ENCODE measurements at regions not wholly inside any gene's neighbourhood (a gene's known extent, or its start where the extent isn't known, plus 50 kb on each side); places are given as distances from the start of the nearest gene placed in this dataset.

- TF ChIP-seq GATA3 (IDR thresholded peaks at IDR 0.05; ENCODE audit: low read depth, low read length) (no peak), GATA2 (IDR thresholded peaks at IDR 0.05; ENCODE audit: low read depth, low read length) (no peak)
Observed at GRCh38 chr4:170589597-170590191, 499.9 kb upstream of the AADAT start.

Measured in SH-SY5Y (cell line).